22Rv1 (cell line): ENCODE measurements at regions not wholly inside any gene's neighbourhood (a gene's known extent, or its start where the extent isn't known, plus 50 kb on each side); places are given as distances from the start of the nearest gene placed in this dataset.
"Not testable (repeated sequence)": the region's sequence is repeated elsewhere in the genome, so short reads cannot be mapped to it uniquely, and the experiment has no call there.

Experiments used
- H3K27ac ChIP-seq: fragments of 450-650 bp; 2 replicates; pipeline ENCODE4 v1.5.1; 2017
- ZFX ChIP-seq: fragments of 450-650 bp; IDR thresholded peaks from 2 replicates; pipeline ENCODE4 v1.6.1; 2017; ENCODE audit warnings: antibody characterized with exemption, borderline replicate concordance
- TF ChIP-seq, protein P1 (sequence below): fragments of 450-650 bp; IDR thresholded peaks from 2 replicates; pipeline ENCODE4 v1.5.1; 2017; ENCODE audit warnings: mild to moderate bottlenecking

DNA sequence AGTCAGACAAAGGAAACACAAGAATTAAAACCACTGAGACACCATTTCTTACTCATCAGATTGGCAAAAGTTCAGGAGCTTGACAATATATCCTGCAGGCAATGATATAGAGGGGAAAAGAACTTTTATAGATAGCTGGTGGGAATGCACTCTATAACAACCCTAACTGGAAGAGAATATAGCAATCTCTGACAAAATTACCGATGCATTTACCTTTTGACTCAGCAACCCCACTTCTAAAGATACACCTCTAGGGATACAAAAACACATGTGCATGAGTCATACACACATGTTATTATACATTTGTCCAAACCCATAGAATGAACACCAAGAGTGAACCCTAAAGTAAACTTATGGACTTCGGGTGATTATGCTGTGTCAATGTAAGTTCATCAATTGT is 79.4 kb upstream of the SRD5A2 start:
- no peak for TF ChIP-seq ZFX
- TF ChIP-seq, protein P1, sequence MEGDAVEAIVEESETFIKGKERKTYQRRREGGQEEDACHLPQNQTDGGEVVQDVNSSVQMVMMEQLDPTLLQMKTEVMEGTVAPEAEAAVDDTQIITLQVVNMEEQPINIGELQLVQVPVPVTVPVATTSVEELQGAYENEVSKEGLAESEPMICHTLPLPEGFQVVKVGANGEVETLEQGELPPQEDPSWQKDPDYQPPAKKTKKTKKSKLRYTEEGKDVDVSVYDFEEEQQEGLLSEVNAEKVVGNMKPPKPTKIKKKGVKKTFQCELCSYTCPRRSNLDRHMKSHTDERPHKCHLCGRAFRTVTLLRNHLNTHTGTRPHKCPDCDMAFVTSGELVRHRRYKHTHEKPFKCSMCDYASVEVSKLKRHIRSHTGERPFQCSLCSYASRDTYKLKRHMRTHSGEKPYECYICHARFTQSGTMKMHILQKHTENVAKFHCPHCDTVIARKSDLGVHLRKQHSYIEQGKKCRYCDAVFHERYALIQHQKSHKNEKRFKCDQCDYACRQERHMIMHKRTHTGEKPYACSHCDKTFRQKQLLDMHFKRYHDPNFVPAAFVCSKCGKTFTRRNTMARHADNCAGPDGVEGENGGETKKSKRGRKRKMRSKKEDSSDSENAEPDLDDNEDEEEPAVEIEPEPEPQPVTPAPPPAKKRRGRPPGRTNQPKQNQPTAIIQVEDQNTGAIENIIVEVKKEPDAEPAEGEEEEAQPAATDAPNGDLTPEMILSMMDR = no peak
- H3K27ac ChIP-seq = no peak overlapping the region

DNA sequence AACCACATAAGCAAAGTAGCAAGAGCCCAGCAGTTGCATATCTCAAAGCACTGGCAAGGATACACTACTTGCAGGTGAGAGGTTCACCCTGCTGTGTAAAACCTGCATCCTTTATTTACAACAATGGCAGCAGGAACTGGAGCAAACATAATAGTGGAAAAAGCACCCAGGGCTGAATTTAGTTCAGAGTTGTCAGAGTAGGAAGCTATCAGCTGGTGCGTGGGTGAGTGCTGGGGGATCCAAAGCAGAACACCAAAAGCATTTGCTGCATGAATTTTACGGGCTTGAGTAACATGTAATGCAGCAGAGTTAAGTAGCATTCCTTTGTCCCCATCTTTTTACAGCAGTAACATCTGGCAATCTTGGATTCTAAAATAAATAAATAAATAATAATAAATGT is 73.5 kb upstream of the SRD5A2 start:
- H3K27ac ChIP-seq = no peak overlapping the region
- no peak for TF ChIP-seq ZFX
- TF ChIP-seq, protein P1 = no peak

- no peak overlapping the region for H3K27ac ChIP-seq
- no peak for TF ChIP-seq ZFX
- TF ChIP-seq, protein P1 = no peak
Measured at GRCh38 chr2:31651736-31652135, 71.0 kb upstream of the SRD5A2 start.

DNA sequence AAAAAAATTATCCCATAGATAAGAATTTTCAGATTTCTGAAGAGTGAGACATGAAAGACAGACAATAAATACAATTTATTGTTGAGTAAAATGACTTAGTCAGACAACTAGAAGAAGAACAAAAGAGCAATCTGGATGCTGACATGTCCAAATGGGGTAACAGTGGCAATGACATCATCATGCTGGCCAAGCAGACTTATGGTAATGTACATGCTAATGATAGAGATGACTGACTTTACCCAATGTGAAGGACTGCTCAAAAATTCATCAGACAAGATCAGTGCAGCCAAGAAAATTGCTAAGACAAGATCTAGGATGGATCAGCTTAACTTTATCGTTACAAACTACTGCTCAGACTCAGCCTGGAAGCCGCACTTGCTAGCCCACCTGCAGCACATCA is 70.5 kb upstream of the SRD5A2 start:
- H3K27ac ChIP-seq = no peak overlapping the region
- TF ChIP-seq ZFX = no peak
- TF ChIP-seq, protein P1 = no peak

- TF ChIP-seq ZFX = no peak
- TF ChIP-seq, protein P1 = no peak
Measured at GRCh38 chr2:31644551-31644950, 63.8 kb upstream of the SRD5A2 start.

DNA sequence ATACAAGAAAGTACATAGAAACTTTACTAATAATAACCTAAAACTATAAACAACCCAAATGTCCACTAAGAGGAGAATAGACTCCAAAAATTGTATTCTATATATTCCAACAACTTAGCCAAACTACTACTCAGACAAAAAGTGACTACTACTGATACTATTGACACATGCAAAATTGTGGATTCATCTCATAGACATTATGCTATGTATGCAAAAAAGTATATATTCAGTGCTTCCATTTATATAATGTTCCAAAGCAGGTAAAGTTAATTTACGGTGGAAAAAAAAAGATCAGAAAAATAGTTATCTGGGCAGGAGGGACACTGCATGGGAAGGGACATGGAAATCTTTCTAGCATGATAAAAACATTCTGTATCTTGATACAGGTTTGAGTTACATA is 62.0 kb upstream of the SRD5A2 start:
- no peak overlapping the region for H3K27ac ChIP-seq
- TF ChIP-seq ZFX = no peak
- TF ChIP-seq, protein P1 = no peak

More at GRCh38 chr2:31644551-31644950, 63.8 kb upstream of the SRD5A2 start:
- H3K27ac ChIP-seq = no peak overlapping the region

- H3K27ac ChIP-seq = not testable (repeated sequence)
Measured at GRCh38 chr2:31632201-31632600, 51.5 kb upstream of the SRD5A2 start.
